Esophagus squamous epithelium (tissue), 5 donors: ENCODE measurements at regions not wholly inside any gene's neighbourhood (a gene's known extent, or its start where the extent isn't known, plus 50 kb on each side); places are given as distances from the start of the nearest gene placed in this dataset.
"Not testable (repeated sequence)": the region's sequence is repeated elsewhere in the genome, so short reads cannot be mapped to it uniquely, and the experiment has no call there.

Experiments used
- DNase-seq: peaks from one replicate; lab custom pipeline; 2025; lab: John Stamatoyannopoulos, UW
- H3K27ac ChIP-seq, 4 donors: fragments of 200-600 bp; sonication (generic); one replicate each; pipeline ENCODE4 v1.5.1; 2016 to 2019; ENCODE audit warnings: mild to moderate bottlenecking in 1 of 4
- H3K27me3 ChIP-seq, 4 donors: fragments of 200-600 bp; sonication (generic); 1 replicate in 3 of 4; 2 replicates in 1 of 4; pipeline versions ENCODE4 v1.5.1 to v1.6.0; 2017 to 2021; ENCODE audit warnings: antibody characterized with exemption in 1 of 4
- H3K36me3 ChIP-seq, 3 donors: fragments of 200-600 bp; sonication (generic); one replicate each; pipeline ENCODE4 v1.5.1; 2016 to 2019
- H3K4me1 ChIP-seq, 3 donors: fragments of 200-600 bp; sonication (generic); one replicate each; pipeline ENCODE4 v1.5.1; 2017 to 2019
- H3K4me3 ChIP-seq, 4 donors: fragments of 200-600 bp; sonication (generic); 1 replicate in 3 of 4; 2 replicates in 1 of 4; pipeline ENCODE4 v1.5.1; 2016 to 2019; ENCODE audit warnings: mild to moderate bottlenecking in 2 of 4, moderate library complexity in 1 of 4
- H3K9me3 ChIP-seq, 3 donors: fragments of 200-600 bp; sonication (generic); one replicate each; pipeline ENCODE4 v1.5.1; 2016 to 2019
- CTCF ChIP-seq, 6 experiments: fragments of 450-650 bp in 4 of 6; fragments of 200-600 bp in 2 of 6; sonication (generic) in 2 of 6; IDR thresholded peaks; one replicate each; pipeline ENCODE4 v1.5.1; 2016 to 2019; ENCODE audit warnings: antibody characterized with exemption in 6 of 6, mild to moderate bottlenecking in 4 of 6, moderate library complexity in 4 of 6
- POLR2A ChIP-seq, 4 donors: fragments of 450-650 bp; IDR thresholded peaks; one replicate each; pipeline ENCODE4 v1.6.1; 2017; ENCODE audit warnings: antibody characterized with exemption in 4 of 4, mild to moderate bottlenecking in 4 of 4, moderate library complexity in 3 of 4
- WGBS, 2 donors: methylation state at CpG; one replicate each; pipeline ENCODE4 v1.1.5; 2018; 5-methylcytosine and 5-hydroxymethylcytosine counted together
- intact Hi-C: fragments of 100-400 bp; cut with DNase I; formaldehyde crosslinking; loops from one replicate; pipeline ENCODE4 v1.15.0; 2022
- donor health status: DM: yes; HTN: yes; CAD: no.

GRCh38 chr6:93842178-93842577 is 422.8 kb upstream of the EPHA7 start:
- intact Hi-C loops, result no loop called here
- Histone ChIP-seq H3K4me1 (no peaks in the 10 kb centered on the region), H3K9me3 (no peaks in the 10 kb centered on the region), H3K4me3 (no peak overlapping the region), H3K27me3 (no peaks in the 10 kb centered on the region), H3K27ac (no peak overlapping the region), H3K36me3 (no peaks in the 10 kb centered on the region)
- 53 to 64% methylated on average over 1 of the region's 1 CpG for WGBS, 2 donors
- DNase-seq, result no peak
- TF ChIP-seq POLR2A (IDR thresholded peaks at IDR 0.05) (no peak), CTCF (IDR thresholded peaks at IDR 0.05) (no peak)

- intact Hi-C loops, H3K27ac ChIP-seq, H3K36me3 ChIP-seq, H3K4me3 ChIP-seq, H3K4me1 ChIP-seq, DNase-seq, H3K9me3 ChIP-seq, H3K27me3 ChIP-seq: not testable (repeated sequence)
- WGBS, 2 donors, result 79 to 87% methylated on average over 7 of the region's 8 CpGs
These were observed 416.2 kb upstream of the EPHA7 start for GRCh38 chr6:93835451-93836145.

- H3K27me3 ChIP-seq, intact Hi-C loops, H3K27ac ChIP-seq, H3K36me3 ChIP-seq, DNase-seq, H3K4me3 ChIP-seq, H3K4me1 ChIP-seq, H3K9me3 ChIP-seq: not testable (repeated sequence)
- 79 to 82% methylated on average over 6 of the region's 9 CpGs for WGBS, 2 donors
These were observed 415.7 kb upstream of the EPHA7 start for GRCh38 chr6:93835026-93835425.

- H3K9me3 ChIP-seq, H3K27ac ChIP-seq, H3K4me1 ChIP-seq, H3K4me3 ChIP-seq, intact Hi-C loops, H3K27me3 ChIP-seq, H3K36me3 ChIP-seq, DNase-seq: not testable (repeated sequence)
- WGBS, 2 donors, result 60 to 69% methylated on average over 1 to 2 of the region's 12 CpGs
These were observed 414.0 kb upstream of the EPHA7 start for GRCh38 chr6:93833326-93833725.

GRCh38 chr6:93829757-93830156 is 410.4 kb upstream of the EPHA7 start:
- intact Hi-C loops, H3K27me3 ChIP-seq, H3K36me3 ChIP-seq, DNase-seq, H3K9me3 ChIP-seq, H3K27ac ChIP-seq, H3K4me3 ChIP-seq, H3K4me1 ChIP-seq: not testable (repeated sequence)

- no peaks in the 10 kb centered on the region for H3K36me3 ChIP-seq
- H3K4me1 ChIP-seq, result no peaks in the 10 kb centered on the region
- no peak for TF ChIP-seq POLR2A (IDR thresholded peaks at IDR 0.05)
- TF ChIP-seq CTCF (IDR thresholded peaks at IDR 0.05), result no peak
- H3K27me3 ChIP-seq, result no peaks in the 10 kb centered on the region
- H3K27ac ChIP-seq, result no peak overlapping the region
- DNase-seq, result no peak
- no peak overlapping the region for H3K4me3 ChIP-seq
- 82 to 89% methylated on average over 1 of the region's 1 CpG for WGBS, 2 donors
- intact Hi-C loops, result no loop called here
- H3K9me3 ChIP-seq, result no peaks in the 10 kb centered on the region
These were observed 409.6 kb upstream of the EPHA7 start for GRCh38 chr6:93829009-93829408.

GRCh38 chr6:93828553-93828952 is 409.2 kb upstream of the EPHA7 start:
- H3K27me3 ChIP-seq, result no peaks in the 10 kb centered on the region
- intact Hi-C loops, result no loop called here
- H3K9me3 ChIP-seq, result no peaks in the 10 kb centered on the region
- DNase-seq, result no peak
- H3K27ac ChIP-seq, result no peak overlapping the region
- H3K36me3 ChIP-seq, result no peaks in the 10 kb centered on the region
- 60 to 71% methylated on average over 2 of the region's 2 CpGs for WGBS, 2 donors
- H3K4me3 ChIP-seq, result no peak overlapping the region
- H3K4me1 ChIP-seq, result no peaks in the 10 kb centered on the region
- TF ChIP-seq CTCF (IDR thresholded peaks at IDR 0.05) (no peak), POLR2A (IDR thresholded peaks at IDR 0.05) (no peak)
